ENCODE measurements at regions not wholly inside any gene's neighbourhood (a gene's known extent, or its start where the extent isn't known, plus 50 kb on each side); places are given as distances from the start of the nearest gene placed in this dataset.

- no peak for TF ChIP-seq CTCF (IDR thresholded peaks at IDR 0.05)
- no peak for TF ChIP-seq POLR2A (IDR thresholded peaks at IDR 0.05)
- WGBS, 2 donors: 48 to 63% methylated on average over 5 to 6 of the region's 7 CpGs
- Histone ChIP-seq H3K36me3 (no peaks in the 10 kb centered on the region), H3K4me3 (no peak overlapping the region), H3K4me1 (no peaks in the 10 kb centered on the region), H3K27me3 (no peaks in the 10 kb centered on the region), H3K9me3 (no peaks in the 10 kb centered on the region), H3K27ac (no peak overlapping the region)
- intact Hi-C loops (cut with DNase I): no loop called here
- DNase-seq: no peak
Observed at GRCh38 chr5:153404747-153405146, 85.7 kb upstream of the GRIA1 start.

- Histone ChIP-seq H3K9me3 (no peaks in the 10 kb centered on the region), H3K27ac (no peak overlapping the region), H3K27me3 (no peaks in the 10 kb centered on the region), H3K4me3 (no peak overlapping the region), H3K36me3 (no peaks in the 10 kb centered on the region), H3K4me1 (no peaks in the 10 kb centered on the region)
- TF ChIP-seq CTCF (IDR thresholded peaks at IDR 0.05) (no peak), POLR2A (IDR thresholded peaks at IDR 0.05) (no peak)
- DNase-seq: no peak
- intact Hi-C loops (cut with DNase I): no loop called here
Observed at GRCh38 chr5:153421676-153422075, 68.8 kb upstream of the GRIA1 start.

GRCh38 chr5:153425914-153426313 is 64.6 kb upstream of the GRIA1 start:
- 12 to 14% methylated on average over 1 of the region's 1 CpG for WGBS, 2 donors
- no peaks in the 10 kb centered on the region for H3K27me3 ChIP-seq
- H3K4me3 ChIP-seq: no peak overlapping the region
- intact Hi-C loops (cut with DNase I): no loop called here
- no peaks in the 10 kb centered on the region for H3K9me3 ChIP-seq
- TF ChIP-seq CTCF (IDR thresholded peaks at IDR 0.05) (no peak), POLR2A (IDR thresholded peaks at IDR 0.05) (no peak)
- no peaks in the 10 kb centered on the region for H3K4me1 ChIP-seq
- H3K36me3 ChIP-seq: no peaks in the 10 kb centered on the region
- no peak overlapping the region for H3K27ac ChIP-seq
- no peak for DNase-seq

GRCh38 chr5:153429761-153430380 is 60.6 kb upstream of the GRIA1 start:
- WGBS, 2 donors: 56 to 80% methylated on average over 1 of the region's 1 CpG
- Histone ChIP-seq H3K9me3 (no peaks in the 10 kb centered on the region), H3K4me1 (no peaks in the 10 kb centered on the region), H3K27me3 (no peaks in the 10 kb centered on the region), H3K4me3 (no peak overlapping the region), H3K36me3 (no peaks in the 10 kb centered on the region), H3K27ac (no peak overlapping the region)
- intact Hi-C loops (cut with DNase I): no loop called here
- TF ChIP-seq CTCF (IDR thresholded peaks at IDR 0.05) (no peak), POLR2A (IDR thresholded peaks at IDR 0.05) (no peak)
- DNase-seq: no peak

GRCh38 chr5:153432583-153432982 is 57.9 kb upstream of the GRIA1 start:
- intact Hi-C loops (cut with DNase I): no loop called here
- TF ChIP-seq CTCF (IDR thresholded peaks at IDR 0.05) (no peak), POLR2A (IDR thresholded peaks at IDR 0.05) (no peak)
- no peaks in the 10 kb centered on the region for H3K36me3 ChIP-seq
- no peak overlapping the region for H3K4me3 ChIP-seq
- WGBS, 2 donors: 52 to 74% methylated on average over 3 of the region's 3 CpGs
- H3K9me3 ChIP-seq: no peaks in the 10 kb centered on the region
- no peak overlapping the region for H3K27ac ChIP-seq
- H3K4me1 ChIP-seq: no peaks in the 10 kb centered on the region
- DNase-seq: no peak
- H3K27me3 ChIP-seq: no peaks in the 10 kb centered on the region
